SK-N-SH treated with all-trans-retinoic acid at 6 μM for 48 hours (cell line): ENCODE measurements at regions not wholly inside any gene's neighbourhood (a gene's known extent, or its start where the extent isn't known, plus 50 kb on each side); places are given as distances from the start of the nearest gene placed in this dataset.

ENCODE experiments used
- CREB5 ChIP-seq: fragments of 250-450 bp; sonication (Bioruptor Pico); IDR thresholded peaks from 2 replicates; pipeline ENCODE4 v1.5.1; 2020; ENCODE audit warnings: low read depth, mild to moderate bottlenecking, moderate library complexity
- ESRRG ChIP-seq: fragments of 250-450 bp; sonication (Bioruptor Pico); IDR thresholded peaks from 2 replicates; pipeline ENCODE4 v1.6.1; 2021; ENCODE audit warnings: mild to moderate bottlenecking
- GLIS3 ChIP-seq: fragments of 250-450 bp; sonication (Bioruptor Pico); IDR thresholded peaks from 2 replicates; pipeline ENCODE4 v1.5.0; 2020; ENCODE audit warnings: mild to moderate bottlenecking, moderate library complexity
- ISL1 ChIP-seq: fragments of 250-450 bp; sonication (Bioruptor Pico); IDR thresholded peaks from 2 replicates; pipeline ENCODE4 v2.1.2; 2022; ENCODE audit warnings: mild to moderate bottlenecking, moderate library complexity
- PATZ1 ChIP-seq: fragments of 250-450 bp; sonication (Bioruptor Pico); IDR thresholded peaks from 2 replicates; pipeline ENCODE4 v1.8.0; 2020; ENCODE audit warnings: mild to moderate bottlenecking, moderate library complexity, borderline replicate concordance
- POU6F1 ChIP-seq: fragments of 250-450 bp; sonication (Bioruptor Pico); IDR thresholded peaks from 2 replicates; pipeline ENCODE4 v1.8.0; 2021; ENCODE audit warnings: low read depth, mild to moderate bottlenecking, moderate library complexity, borderline replicate concordance
- RARB ChIP-seq: fragments of 250-450 bp; sonication (Bioruptor Pico); IDR thresholded peaks from 2 replicates; pipeline ENCODE4 v1.8.0; 2021; ENCODE audit warnings: mild to moderate bottlenecking, moderate library complexity
- TOX ChIP-seq: fragments of 250-450 bp; sonication (Bioruptor Pico); IDR thresholded peaks from 2 replicates; pipeline ENCODE4 v1.8.0; 2021; ENCODE audit warnings: mild to moderate bottlenecking, moderate library complexity, borderline replicate concordance
- ZFP30 ChIP-seq: fragments of 450-650 bp; formaldehyde crosslinking; IDR thresholded peaks from 2 replicates; pipeline ENCODE4 v1.5.0; 2022; ENCODE audit warnings: mild to moderate bottlenecking, moderate library complexity

- no peak for TF ChIP-seq ESRRG (CRISPR knock-in tag)
- no peak for TF ChIP-seq GLIS3
- no peak for TF ChIP-seq ZFP30
- TF ChIP-seq CREB5 (CRISPR knock-in tag), result no peak
- no peak for TF ChIP-seq TOX (CRISPR knock-in tag)
- no peak for TF ChIP-seq ISL1
- no peak for TF ChIP-seq RARB
- no peak for TF ChIP-seq PATZ1 (CRISPR knock-in tag)
- no peak for TF ChIP-seq POU6F1 (CRISPR knock-in tag)
These were observed 96.8 kb upstream of the C21orf91 start for GRCh38 chr21:17915976-17916375.
